Lower lobe of right lung (tissue), 2 donors: ENCODE measurements at regions not wholly inside any gene's neighbourhood (a gene's known extent, or its start where the extent isn't known, plus 50 kb on each side); places are given as distances from the start of the nearest gene placed in this dataset.

Experiments
- ATAC-seq, 2 donors: fragments of 200-7000 bp; cut with Tn5 transposase; one replicate each; pipeline ENCODE4 v1.9.1; 2020 to 2022; ENCODE audit warnings: mild to moderate bottlenecking in 2 of 2, moderate library complexity in 2 of 2
- DNase-seq: peaks from one replicate; pipeline ENCODE4 v3.0.0-alpha.2; 2020
- H3K27ac ChIP-seq: fragments of 200-600 bp; one replicate; pipeline ENCODE4 v1.8.0; 2022
- H3K27me3 ChIP-seq: fragments of 200-600 bp; one replicate; pipeline ENCODE4 v1.8.0; 2022; ENCODE audit warnings: low read depth
- H3K36me3 ChIP-seq: fragments of 200-600 bp; one replicate; pipeline ENCODE4 v1.8.0; 2022; ENCODE audit warnings: mild to moderate bottlenecking
- H3K4me1 ChIP-seq: fragments of 200-600 bp; one replicate; pipeline ENCODE4 v1.8.0; 2022
- H3K4me3 ChIP-seq: fragments of 200-600 bp; one replicate; pipeline ENCODE4 v1.8.0; 2022; ENCODE audit warnings: mild to moderate bottlenecking
- H3K9me3 ChIP-seq: fragments of 200-600 bp; one replicate; pipeline ENCODE4 v1.8.0; 2022
- intact Hi-C: fragments of 100-400 bp; cut with DNase I; formaldehyde crosslinking; loops from one replicate; pipeline ENCODE4 v1.11.0; 2022
- TF ChIP-seq, protein P1 (sequence below): fragments of 200-600 bp; IDR thresholded peaks from one replicate; pipeline ENCODE4 v1.8.0; 2022; ENCODE audit warnings: antibody characterized with exemption, mild to moderate bottlenecking
- donor health status: DM: no; HTN: yes; CAD: no; lungs with severe emphysema.

GRCh38 chr2:189933041-189933440 lies 129.5 kb downstream of the MSTN start:
- ATAC-seq: no peak
- H3K9me3 ChIP-seq: no peaks in the 10 kb centered on the region
- intact Hi-C loops: no loop called here
- H3K27me3 ChIP-seq: no peaks in the 10 kb centered on the region
- no peak for DNase-seq
- TF ChIP-seq, protein P1, sequence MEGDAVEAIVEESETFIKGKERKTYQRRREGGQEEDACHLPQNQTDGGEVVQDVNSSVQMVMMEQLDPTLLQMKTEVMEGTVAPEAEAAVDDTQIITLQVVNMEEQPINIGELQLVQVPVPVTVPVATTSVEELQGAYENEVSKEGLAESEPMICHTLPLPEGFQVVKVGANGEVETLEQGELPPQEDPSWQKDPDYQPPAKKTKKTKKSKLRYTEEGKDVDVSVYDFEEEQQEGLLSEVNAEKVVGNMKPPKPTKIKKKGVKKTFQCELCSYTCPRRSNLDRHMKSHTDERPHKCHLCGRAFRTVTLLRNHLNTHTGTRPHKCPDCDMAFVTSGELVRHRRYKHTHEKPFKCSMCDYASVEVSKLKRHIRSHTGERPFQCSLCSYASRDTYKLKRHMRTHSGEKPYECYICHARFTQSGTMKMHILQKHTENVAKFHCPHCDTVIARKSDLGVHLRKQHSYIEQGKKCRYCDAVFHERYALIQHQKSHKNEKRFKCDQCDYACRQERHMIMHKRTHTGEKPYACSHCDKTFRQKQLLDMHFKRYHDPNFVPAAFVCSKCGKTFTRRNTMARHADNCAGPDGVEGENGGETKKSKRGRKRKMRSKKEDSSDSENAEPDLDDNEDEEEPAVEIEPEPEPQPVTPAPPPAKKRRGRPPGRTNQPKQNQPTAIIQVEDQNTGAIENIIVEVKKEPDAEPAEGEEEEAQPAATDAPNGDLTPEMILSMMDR: no peak
- H3K27ac ChIP-seq: no peak overlapping the region
- H3K36me3 ChIP-seq: no peaks in the 10 kb centered on the region
- H3K4me1 ChIP-seq: no peaks in the 10 kb centered on the region
- H3K4me3 ChIP-seq: no peak overlapping the region

DNA sequence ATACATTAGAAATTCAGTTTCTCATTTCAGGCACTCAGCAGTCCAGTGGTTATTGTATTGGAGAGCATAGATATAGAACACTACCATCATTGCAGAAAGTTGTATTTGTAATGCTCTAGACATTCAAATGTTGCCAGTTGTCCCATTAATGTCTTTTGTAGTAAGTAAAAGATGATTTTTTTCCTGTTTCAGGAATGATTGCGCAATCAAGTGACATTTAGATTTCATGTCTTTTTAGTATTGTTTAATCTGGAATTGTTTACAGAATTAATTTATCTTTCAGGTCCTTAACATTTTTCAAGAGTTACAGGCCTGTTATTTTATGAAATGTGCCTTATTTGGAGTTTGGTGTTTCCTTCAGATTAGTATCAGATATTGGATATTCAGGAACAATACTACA lies 134.7 kb downstream of the MSTN start:
- Histone ChIP-seq H3K27me3 (no peaks in the 10 kb centered on the region), H3K36me3 (no peaks in the 10 kb centered on the region), H3K9me3 (no peaks in the 10 kb centered on the region), H3K4me3 (no peak overlapping the region), H3K4me1 (no peaks in the 10 kb centered on the region), H3K27ac (no peak overlapping the region)
- intact Hi-C loops: no loop called here
- TF ChIP-seq, protein P1: no peak
- no peak for DNase-seq
- ATAC-seq: no peak
